ENCODE measurements at regions not wholly inside any gene's neighbourhood (a gene's known extent, or its start where the extent isn't known, plus 50 kb on each side); places are given as distances from the start of the nearest gene placed in this dataset.

DNA sequence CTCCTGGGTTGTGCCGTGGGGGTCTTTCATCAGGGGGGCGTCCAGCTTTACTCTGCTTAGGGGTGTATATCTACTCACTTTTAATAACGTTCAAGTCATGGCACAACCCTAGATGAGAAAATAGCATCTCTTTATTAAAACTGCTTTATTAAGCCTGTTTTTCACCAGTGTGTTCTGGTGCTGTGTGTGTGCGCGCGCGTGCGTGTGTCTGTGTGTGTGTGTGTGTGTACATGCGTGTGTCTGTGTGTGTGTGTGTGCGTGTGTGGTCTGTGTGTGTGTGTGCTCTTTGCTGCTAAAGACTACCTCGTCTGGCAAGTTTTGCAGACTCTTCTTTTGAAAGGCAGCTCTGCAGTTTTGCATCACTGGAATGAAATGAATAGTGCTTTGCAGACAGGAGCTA, 390.9 kb upstream of the MKI67 start:
- no peak for TF ChIP-seq CTCF (IDR thresholded peaks at IDR 0.05)
- Histone ChIP-seq H3K36me3 (ENCODE audit: insufficient read depth in 1 of 2, low read depth in 1 of 2) (no peaks in the 10 kb centered on the region), H3K27ac (no peak overlapping the region), H3K27me3 (ENCODE audit: insufficient read depth in 3 of 3, low read length in 2 of 3) (peaks cover 0 to 3% (median 0%) of the 10 kb centered on the region in 3 donors), H3K4me3 (no peak overlapping the region), H3K4me1 (no peaks in the 10 kb centered on the region), H3K9me3 (no peaks in the 10 kb centered on the region)
- intact Hi-C loops (cut with DNase I) = no loop called here
- 85 to 91% (median 88%) methylated on average over 11 of the region's 11 CpGs for WGBS, 3 donors
- ATAC-seq (no peak), DNase-seq (no peak)

- TF ChIP-seq CTCF (IDR thresholded peaks at IDR 0.05) = no peak
- WGBS, 3 donors = 90 to 92% (median 91%) methylated on average over 11 of the region's 11 CpGs
- Histone ChIP-seq H3K9me3 (no peaks in the 10 kb centered on the region), H3K27me3 (ENCODE audit: insufficient read depth in 3 of 3, low read length in 2 of 3) (peaks cover 0 to 5% (median 0%) of the 10 kb centered on the region in 3 donors), H3K36me3 (ENCODE audit: insufficient read depth in 1 of 2, low read depth in 1 of 2) (no peaks in the 10 kb centered on the region), H3K4me1 (no peaks in the 10 kb centered on the region), H3K27ac (no peak overlapping the region), H3K4me3 (no peak overlapping the region)
- intact Hi-C loops (cut with DNase I) = no loop called here
- ATAC-seq = no peak
- no peak for DNase-seq
These were observed 391.8 kb upstream of the MKI67 start for GRCh38 chr10:128518000-128518399.

DNA sequence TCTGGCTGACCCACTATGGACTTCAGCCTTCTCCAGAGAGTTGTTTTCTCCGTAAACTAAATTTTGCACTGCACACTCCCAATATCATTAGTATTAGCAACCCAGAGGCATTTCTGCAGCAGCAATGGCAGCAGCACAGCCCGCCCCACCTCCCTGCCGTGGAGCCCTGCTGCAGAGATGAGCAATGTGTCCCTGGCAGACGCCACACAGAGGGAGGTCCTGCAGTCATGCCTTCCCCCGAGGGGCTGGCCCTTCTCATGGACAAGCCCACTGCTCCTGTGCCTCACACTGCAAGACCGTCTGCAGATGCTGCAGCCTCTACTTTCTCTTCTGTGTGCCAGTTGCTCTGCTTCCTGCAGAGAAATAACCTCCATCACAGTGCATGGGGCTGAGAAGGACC, 393.4 kb upstream of the MKI67 start:
- Histone ChIP-seq H3K4me3 (no peak overlapping the region), H3K9me3 (no peaks in the 10 kb centered on the region), H3K36me3 (ENCODE audit: insufficient read depth in 1 of 2, low read depth in 1 of 2) (no peaks in the 10 kb centered on the region), H3K27ac (no peak overlapping the region), H3K27me3 (ENCODE audit: insufficient read depth in 3 of 3, low read length in 2 of 3) (peaks cover 0 to 5% (median 0%) of the 10 kb centered on the region in 3 donors), H3K4me1 (no peaks in the 10 kb centered on the region)
- TF ChIP-seq CTCF (IDR thresholded peaks at IDR 0.05) = no peak
- intact Hi-C loops (cut with DNase I) = no loop called here
- 50 to 66% (median 60%) methylated on average over 6 of the region's 6 CpGs for WGBS, 3 donors
- ATAC-seq = no peak
- no peak for DNase-seq

DNA sequence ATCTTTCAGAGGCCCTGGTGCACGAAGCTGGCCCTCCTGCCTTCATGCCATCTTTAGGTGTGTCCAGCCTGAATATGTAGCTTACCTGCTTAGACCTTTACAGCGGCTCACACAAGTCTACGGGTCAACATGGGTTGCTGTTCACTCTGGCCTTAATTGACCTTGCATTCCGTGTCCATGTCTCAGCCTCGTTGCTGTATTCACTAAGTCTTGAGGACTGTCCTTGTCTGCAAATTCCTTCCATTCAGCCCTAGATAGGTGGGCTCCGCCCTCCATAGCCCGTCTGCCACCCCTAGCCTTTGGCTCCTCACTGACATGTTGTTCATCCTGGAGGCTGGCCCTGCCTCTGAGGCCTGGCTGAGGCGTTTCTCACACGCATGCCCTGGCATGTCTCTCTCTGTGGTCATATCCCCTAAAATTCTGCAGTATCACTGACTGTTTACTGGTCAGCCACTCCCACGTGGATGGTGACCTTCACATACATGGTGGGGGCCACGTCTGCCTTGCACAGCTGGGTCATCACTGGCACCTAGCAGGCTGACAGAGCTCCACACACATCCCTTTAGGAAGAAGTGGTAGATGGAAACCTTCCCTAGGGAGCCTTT, 394.1 kb upstream of the MKI67 start:
- Histone ChIP-seq H3K4me1 (no peaks in the 10 kb centered on the region), H3K4me3 (no peak overlapping the region), H3K9me3 (no peaks in the 10 kb centered on the region), H3K36me3 (ENCODE audit: insufficient read depth in 1 of 2, low read depth in 1 of 2) (no peaks in the 10 kb centered on the region), H3K27me3 (ENCODE audit: insufficient read depth in 3 of 3, low read length in 2 of 3) (peaks cover 0 to 5% (median 0%) of the 10 kb centered on the region in 3 donors), H3K27ac (no peak overlapping the region)
- no peak for DNase-seq
- TF ChIP-seq CTCF (IDR thresholded peaks at IDR 0.05) = no peak
- intact Hi-C loops (cut with DNase I) = no loop called here
- ATAC-seq = no peak
- WGBS, 3 donors = 93 to 95% (median 94%) methylated on average over 11 of the region's 11 CpGs
